ENCODE measurements at regions not wholly inside any gene's neighbourhood (a gene's known extent, or its start where the extent isn't known, plus 50 kb on each side); places are given as distances from the start of the nearest gene placed in this dataset.

GRCh38 chr10:131636116-131636515 lies 264.7 kb upstream of the PPP2R2D start:
- no peak for TF ChIP-seq CTCF (IDR thresholded peaks at IDR 0.05; ENCODE audit: poor library complexity, severe bottlenecking)
- TF ChIP-seq EZH2 (IDR thresholded peaks at IDR 0.05; ENCODE audit: borderline replicate concordance, insufficient read depth, low read length, poor library complexity, severe bottlenecking) = no peak
- no peak for TF ChIP-seq POLR2AphosphoS5 (IDR thresholded peaks at IDR 0.05)
- no peak for TF ChIP-seq EP300 (conservative IDR thresholded peaks at IDR 0.05; ENCODE audit: poor library complexity, severe bottlenecking)
- no peak for TF ChIP-seq RAD21 (conservative IDR thresholded peaks at IDR 0.05)
- TF ChIP-seq MXI1 (conservative IDR thresholded peaks at IDR 0.05; ENCODE audit: poor library complexity, severe bottlenecking) = no peak
